ENCODE measurements at regions not wholly inside any gene's neighbourhood (a gene's known extent, or its start where the extent isn't known, plus 50 kb on each side); places are given as distances from the start of the nearest gene placed in this dataset.

GRCh38 chr5:96283589-96283988, 149.5 kb downstream of the PCSK1 start:
- DNase-seq (ENCODE audit: low spot score), result no peak

- DNase-seq (ENCODE audit: low spot score), result no peak
Measured at GRCh38 chr5:96282020-96282419, 151.0 kb downstream of the PCSK1 start.

- no peak for DNase-seq (ENCODE audit: low spot score)
Measured at GRCh38 chr5:96280946-96281393, 152.1 kb downstream of the PCSK1 start.

GRCh38 chr5:96279801-96280542, 153.1 kb downstream of the PCSK1 start:
- DNase-seq (ENCODE audit: low spot score), result no peak

GRCh38 chr5:96278981-96279380, 154.1 kb downstream of the PCSK1 start:
- no peak for DNase-seq (ENCODE audit: low spot score)

- DNase-seq (ENCODE audit: low spot score), result no peak
Measured at GRCh38 chr5:96275051-96275450, 158.0 kb downstream of the PCSK1 start.

- DNase-seq (ENCODE audit: low spot score), result no peak
Measured at GRCh38 chr5:96265487-96265886, 167.6 kb downstream of the PCSK1 start.

- DNase-seq (ENCODE audit: low spot score), result no peak
Measured at GRCh38 chr5:96264047-96264446, 169.0 kb downstream of the PCSK1 start.

- no peak for DNase-seq (ENCODE audit: low spot score)
Measured at GRCh38 chr5:96262105-96262504, 170.9 kb downstream of the PCSK1 start.

GRCh38 chr5:96260009-96260408, 173.0 kb downstream of the PCSK1 start:
- DNase-seq (ENCODE audit: low spot score), result no peak

GRCh38 chr5:96259151-96259772, 173.8 kb downstream of the PCSK1 start:
- no peak for DNase-seq (ENCODE audit: low spot score)

GRCh38 chr5:96258692-96259091, 174.4 kb downstream of the PCSK1 start:
- no peak for DNase-seq (ENCODE audit: low spot score)

GRCh38 chr5:96257904-96258303, 175.1 kb downstream of the PCSK1 start:
- no peak for DNase-seq (ENCODE audit: low spot score)

- no peak for DNase-seq (ENCODE audit: low spot score)
Measured at GRCh38 chr5:96256795-96257470, 176.1 kb downstream of the PCSK1 start.

GRCh38 chr5:96254980-96255691, 177.9 kb downstream of the PCSK1 start:
- DNase-seq (ENCODE audit: low spot score), result no peak

GRCh38 chr5:96253140-96253539, 179.9 kb downstream of the PCSK1 start:
- no peak for DNase-seq (ENCODE audit: low spot score)

- no peak for DNase-seq (ENCODE audit: low spot score)
Measured at GRCh38 chr5:96252596-96252995, 180.5 kb downstream of the PCSK1 start.

GRCh38 chr5:96250782-96251181, 182.3 kb downstream of the PCSK1 start:
- no peak for DNase-seq (ENCODE audit: low spot score)

GRCh38 chr5:96248131-96248530, 184.9 kb downstream of the PCSK1 start:
- no peak for DNase-seq (ENCODE audit: low spot score)

- no peak for DNase-seq (ENCODE audit: low spot score)
Measured at GRCh38 chr5:96247708-96248107, 185.3 kb downstream of the PCSK1 start.

- no peak for DNase-seq (ENCODE audit: low spot score)
Measured at GRCh38 chr5:96247097-96247701, 185.8 kb downstream of the PCSK1 start.

All from left forelimb (tissue), 1 donor.